ENCODE measurements at regions not wholly inside any gene's neighbourhood (a gene's known extent, or its start where the extent isn't known, plus 50 kb on each side); places are given as distances from the start of the nearest gene placed in this dataset.

- TF ChIP-seq ELF4 (IDR thresholded peaks at IDR 0.05) (no peak), L3MBTL2 (conservative IDR thresholded peaks at IDR 0.05) (no peak), TARDBP (IDR thresholded peaks at IDR 0.05) (no peak), HDGF (IDR thresholded peaks at IDR 0.05; ENCODE audit: borderline replicate concordance) (no peak), FOXM1 (IDR thresholded peaks at IDR 0.05; ENCODE audit: borderline replicate concordance) (no peak), ZNF384 (IDR thresholded peaks at IDR 0.05) (no peak), BHLHE40 (IDR thresholded peaks at IDR 0.05; ENCODE audit: borderline replicate concordance) (no peak), FOXK2 (IDR thresholded peaks at IDR 0.05) (no peak)
Measured at GRCh38 chr4:74661427-74662201, 132.7 kb downstream of the BTC start.
